ENCODE measurements at regions not wholly inside any gene's neighbourhood (a gene's known extent, or its start where the extent isn't known, plus 50 kb on each side); places are given as distances from the start of the nearest gene placed in this dataset.
"Not testable (repeated sequence)": the region's sequence is repeated elsewhere in the genome, so short reads cannot be mapped to it uniquely, and the experiment has no call there.

DNA sequence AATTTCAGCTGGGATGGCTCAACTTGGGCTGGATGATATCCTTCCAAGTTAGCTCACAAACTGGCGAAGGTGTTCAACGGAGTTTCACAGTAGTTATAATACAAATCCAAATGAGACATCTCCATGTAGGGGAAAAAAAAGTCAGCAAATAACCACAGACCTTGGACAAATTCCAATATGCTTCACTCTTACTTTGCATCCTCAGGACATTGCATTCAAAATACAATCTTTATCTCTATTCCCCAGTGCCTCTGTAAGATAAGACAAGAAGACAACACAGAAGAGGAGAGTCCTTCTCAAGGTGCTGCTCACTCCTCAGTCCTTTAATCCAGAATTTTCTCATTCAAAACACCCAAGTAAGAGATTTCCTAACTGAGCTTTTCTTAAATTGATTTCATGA lies 1797.7 kb downstream of the MRPL39 start:
- no peak overlapping the region for H3K4me3 Mint-ChIP-seq
- H3K27ac Mint-ChIP-seq, result no peak overlapping the region
- no peaks in the 10 kb centered on the region for H3K36me3 Mint-ChIP-seq
- no peaks in the 10 kb centered on the region for H3K4me1 Mint-ChIP-seq
- TF ChIP-seq CTCF (IDR thresholded peaks at IDR 0.05; ENCODE audit: unreplicated experiment), result no peak
- H3K9me3 Mint-ChIP-seq, result peaks cover 50% of the 10 kb centered on the region
- DNase-seq (ENCODE audit: low spot score in 2 of 2, unreplicated experiment in 2 of 2), result no peak
- no peaks in the 10 kb centered on the region for H3K27me3 Mint-ChIP-seq (ENCODE audit: low read depth)

GRCh38 chr21:23806966-23807548 lies 1800.2 kb downstream of the MRPL39 start:
- H3K9me3 Mint-ChIP-seq, result peaks cover 50% of the 10 kb centered on the region
- H3K27me3 Mint-ChIP-seq (ENCODE audit: low read depth); H3K36me3 Mint-ChIP-seq; DNase-seq (ENCODE audit: low spot score in 2 of 2, unreplicated experiment in 2 of 2); H3K4me1 Mint-ChIP-seq; H3K27ac Mint-ChIP-seq; H3K4me3 Mint-ChIP-seq: not testable (repeated sequence)

DNA sequence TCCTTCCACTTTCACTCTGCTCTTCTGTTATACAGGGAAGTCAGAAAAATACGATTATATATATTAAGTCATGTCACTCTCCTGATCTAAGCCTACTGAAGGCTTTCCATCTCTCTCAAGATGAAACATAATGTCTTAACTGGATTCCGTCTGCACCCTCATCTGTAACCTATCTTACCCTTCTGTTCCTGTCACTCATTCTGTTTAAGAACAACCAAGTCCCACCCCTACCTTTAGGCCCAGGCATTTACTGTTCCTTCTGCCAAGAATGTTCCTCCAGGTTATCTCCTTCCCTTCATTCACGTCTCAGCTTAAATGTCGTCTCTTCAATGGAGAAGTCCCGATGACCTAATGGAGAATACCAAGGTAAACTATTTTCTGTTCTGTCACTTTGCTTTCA lies 1802.4 kb downstream of the MRPL39 start:
- no peak for TF ChIP-seq CTCF (IDR thresholded peaks at IDR 0.05; ENCODE audit: unreplicated experiment)
- peaks cover 48% of the 10 kb centered on the region for H3K9me3 Mint-ChIP-seq
- H3K4me3 Mint-ChIP-seq, result no peak overlapping the region
- no peaks in the 10 kb centered on the region for H3K27me3 Mint-ChIP-seq (ENCODE audit: low read depth)
- no peak for DNase-seq (ENCODE audit: low spot score in 2 of 2, unreplicated experiment in 2 of 2)
- no peaks in the 10 kb centered on the region for H3K36me3 Mint-ChIP-seq
- no peak overlapping the region for H3K27ac Mint-ChIP-seq
- no peaks in the 10 kb centered on the region for H3K4me1 Mint-ChIP-seq

DNA sequence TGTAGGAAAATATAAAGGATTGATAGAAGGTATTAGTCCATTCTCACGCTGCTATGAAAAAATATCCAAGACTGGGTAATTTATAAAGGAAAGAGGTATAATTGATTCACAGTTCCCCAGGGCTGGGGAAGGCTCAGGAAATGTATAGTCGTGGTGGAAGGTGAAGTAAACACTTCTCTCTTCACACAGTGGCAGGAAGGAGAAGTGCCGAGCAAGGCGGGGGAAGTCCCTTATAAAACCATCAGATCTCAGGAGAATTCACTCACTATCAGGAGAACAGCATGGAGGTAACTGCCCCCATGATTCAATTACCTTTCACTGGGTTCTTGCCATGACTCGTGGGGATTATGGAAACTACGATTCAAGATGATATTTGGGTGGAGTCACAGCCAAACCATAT lies 1806.0 kb downstream of the MRPL39 start:
- Mint-ChIP-seq H3K27ac (no peak overlapping the region), H3K4me1 (no peaks in the 10 kb centered on the region), H3K9me3 (peaks cover 44% of the 10 kb centered on the region), H3K4me3 (no peak overlapping the region), H3K27me3 (ENCODE audit: low read depth) (no peaks in the 10 kb centered on the region), H3K36me3 (no peaks in the 10 kb centered on the region)
- DNase-seq (ENCODE audit: low spot score in 2 of 2, unreplicated experiment in 2 of 2), result no peak
- TF ChIP-seq CTCF (IDR thresholded peaks at IDR 0.05; ENCODE audit: unreplicated experiment), result no peak

- no peak for DNase-seq (ENCODE audit: low spot score in 2 of 2, unreplicated experiment in 2 of 2)
- Mint-ChIP-seq H3K9me3 (peaks cover 32% of the 10 kb centered on the region), H3K36me3 (no peaks in the 10 kb centered on the region), H3K4me1 (no peaks in the 10 kb centered on the region), H3K27me3 (ENCODE audit: low read depth) (no peaks in the 10 kb centered on the region), H3K27ac (no peak overlapping the region), H3K4me3 (no peak overlapping the region)
- TF ChIP-seq CTCF (IDR thresholded peaks at IDR 0.05; ENCODE audit: unreplicated experiment), result no peak
Measured at GRCh38 chr21:23799376-23799775, 1807.9 kb downstream of the MRPL39 start.

DNA sequence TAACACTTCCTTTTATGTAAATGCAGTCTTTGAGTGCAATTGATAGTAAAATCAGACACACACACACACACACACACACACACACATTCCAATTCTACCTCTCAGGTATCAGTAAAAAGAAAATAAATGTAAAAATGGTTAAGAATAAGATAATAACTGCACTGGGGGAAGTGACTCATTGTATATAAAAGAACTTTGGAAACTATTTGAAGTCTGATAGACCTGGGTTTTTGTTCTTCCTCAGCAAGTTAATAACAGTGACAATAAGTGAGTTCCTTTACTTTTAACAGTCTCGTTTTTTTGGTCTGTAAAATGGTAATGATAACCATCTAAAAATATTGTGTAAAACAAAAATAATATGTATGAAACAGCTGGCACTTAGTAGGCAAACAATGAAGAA lies 1815.0 kb downstream of the MRPL39 start:
- Mint-ChIP-seq H3K9me3 (peaks cover 47% of the 10 kb centered on the region), H3K4me1 (no peaks in the 10 kb centered on the region), H3K27ac (no peak overlapping the region)

More for the DNA sequence above, 1815.0 kb downstream of the MRPL39 start:
- Mint-ChIP-seq H3K36me3 (no peaks in the 10 kb centered on the region), H3K27me3 (ENCODE audit: low read depth) (no peaks in the 10 kb centered on the region), H3K4me3 (no peak overlapping the region)
- no peak for DNase-seq (ENCODE audit: low spot score in 2 of 2, unreplicated experiment in 2 of 2)
- no peak for TF ChIP-seq CTCF (IDR thresholded peaks at IDR 0.05; ENCODE audit: unreplicated experiment)

Measured in mesothelial cell of epicardium (in vitro differentiated cells).